ENCODE measurements at regions not wholly inside any gene's neighbourhood (a gene's known extent, or its start where the extent isn't known, plus 50 kb on each side); places are given as distances from the start of the nearest gene placed in this dataset.

DNA sequence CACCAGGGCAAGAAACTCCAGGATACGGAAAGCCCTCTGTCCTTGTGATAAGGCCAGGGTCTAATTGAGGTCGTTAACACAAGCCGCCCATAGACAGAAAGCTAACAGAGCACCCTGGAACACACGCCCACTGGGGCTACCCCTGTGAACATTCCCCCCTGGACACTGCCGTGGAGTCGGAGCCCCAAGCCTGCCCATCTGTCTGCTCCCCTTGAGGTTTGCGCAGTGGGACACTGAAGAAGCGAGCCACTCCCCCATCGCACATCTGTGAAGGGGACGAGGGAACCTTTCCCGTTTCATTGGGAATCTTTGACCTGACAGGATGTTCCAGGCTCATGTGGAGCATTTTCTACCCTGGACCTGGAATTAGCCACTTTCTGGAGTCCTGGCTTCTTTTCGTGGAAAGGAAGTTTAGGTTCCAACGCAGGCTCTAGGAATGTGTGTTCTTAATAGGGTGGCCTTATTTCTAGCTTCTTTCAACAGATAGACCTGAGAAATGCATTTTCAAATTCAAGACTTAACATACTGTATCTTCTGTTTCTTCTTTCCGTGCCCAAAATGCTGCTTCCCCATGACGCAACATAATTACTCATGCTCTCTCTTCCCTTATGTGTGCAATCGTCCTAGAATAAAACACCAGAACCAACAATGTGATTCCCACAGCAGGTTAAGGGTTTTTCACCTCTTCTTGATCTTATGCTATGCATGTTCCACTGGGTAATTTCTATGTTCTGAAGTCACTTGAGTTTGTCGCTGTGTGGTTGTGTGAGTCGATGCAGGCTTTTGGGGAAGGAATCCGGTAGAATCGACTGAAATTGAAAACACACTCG lies 161.1 kb downstream of the ERMARD start:
- TF ChIP-seq, protein P1, sequence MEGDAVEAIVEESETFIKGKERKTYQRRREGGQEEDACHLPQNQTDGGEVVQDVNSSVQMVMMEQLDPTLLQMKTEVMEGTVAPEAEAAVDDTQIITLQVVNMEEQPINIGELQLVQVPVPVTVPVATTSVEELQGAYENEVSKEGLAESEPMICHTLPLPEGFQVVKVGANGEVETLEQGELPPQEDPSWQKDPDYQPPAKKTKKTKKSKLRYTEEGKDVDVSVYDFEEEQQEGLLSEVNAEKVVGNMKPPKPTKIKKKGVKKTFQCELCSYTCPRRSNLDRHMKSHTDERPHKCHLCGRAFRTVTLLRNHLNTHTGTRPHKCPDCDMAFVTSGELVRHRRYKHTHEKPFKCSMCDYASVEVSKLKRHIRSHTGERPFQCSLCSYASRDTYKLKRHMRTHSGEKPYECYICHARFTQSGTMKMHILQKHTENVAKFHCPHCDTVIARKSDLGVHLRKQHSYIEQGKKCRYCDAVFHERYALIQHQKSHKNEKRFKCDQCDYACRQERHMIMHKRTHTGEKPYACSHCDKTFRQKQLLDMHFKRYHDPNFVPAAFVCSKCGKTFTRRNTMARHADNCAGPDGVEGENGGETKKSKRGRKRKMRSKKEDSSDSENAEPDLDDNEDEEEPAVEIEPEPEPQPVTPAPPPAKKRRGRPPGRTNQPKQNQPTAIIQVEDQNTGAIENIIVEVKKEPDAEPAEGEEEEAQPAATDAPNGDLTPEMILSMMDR (IDR thresholded peaks at IDR 0.05): no peak
- TF ChIP-seq POLR2A (IDR thresholded peaks at IDR 0.05): no peak
- no peak for TF ChIP-seq POLR2AphosphoS5 (IDR thresholded peaks at IDR 0.05)
- no peak for TF ChIP-seq EP300 (IDR thresholded peaks at IDR 0.05)
